SK-N-SH (cell line): ENCODE measurements at regions not wholly inside any gene's neighbourhood (a gene's known extent, or its start where the extent isn't known, plus 50 kb on each side); places are given as distances from the start of the nearest gene placed in this dataset.

ENCODE experiments used
- CTCF ChIA-PET: fragments of 300-600, 350-600 bp; formaldehyde crosslinking; extraction: SDS; loops from one replicate; lab custom pipeline; 2021; lab: Yijun Ruan, JAX
- POLR2A ChIA-PET: fragments of 350-600 bp; sonication (Branson Sonifier 250); formaldehyde crosslinking; extraction: SDS; loops from one replicate; lab custom pipeline; 2020; ENCODE audit warnings: antibody characterized with exemption, inconsistent platforms; lab: Yijun Ruan, JAX
- DNase-seq: peaks from one replicate; pipeline ENCODE4 v3.0.0; 2012
- H2AFZ ChIP-seq: fragments of 200-600 bp; sonication (generic); 2 replicates; pipeline ENCODE4 v1.8.1; 2016; ENCODE audit warnings: antibody characterized with exemption, mild to moderate bottlenecking, low read depth
- H3F3A ChIP-seq: fragments of 200-600 bp; sonication (generic); replicated peaks from 2 replicates; pipeline ENCODE3; 2016; ENCODE audit warnings: antibody characterized with exemption, mild to moderate bottlenecking; ENCODE audit not compliant: insufficient read depth
- H3K27ac ChIP-seq, 2 experiments: fragments of 200-500 bp in 1 of 2; fragments of 200-600 bp in 1 of 2; sonication (Bioruptor generic) in 1 of 2; sonication (generic), shearing (Covaris generic) in 1 of 2; 2 replicates each; pipeline versions ENCODE4 v1.5.1 to v1.6.1; 2014 to 2016; ENCODE audit warnings: low read depth in 2 of 2, inconsistent platforms in 1 of 2, low read length in 1 of 2, mild to moderate bottlenecking in 1 of 2, mixed read lengths in 1 of 2
- H3K27me3 ChIP-seq: fragments of 200-600 bp; sonication (generic), shearing (Covaris generic); 2 replicates; pipeline ENCODE4 v1.6.1; 2016; ENCODE audit warnings: mixed run types; ENCODE audit not compliant: insufficient read depth
- H3K36me3 ChIP-seq, 2 experiments: fragments of 200-500 bp in 1 of 2; fragments of 200-600 bp in 1 of 2; sonication (Bioruptor generic) in 1 of 2; sonication (generic) in 1 of 2; replicated peaks in 1 of 2; 2 replicates each; pipeline versions ENCODE3 to v1.5.1; 2014 to 2016; ENCODE audit warnings: low read length in 1 of 2, mild to moderate bottlenecking in 1 of 2; ENCODE audit not compliant: insufficient read depth in 2 of 2, control insufficient read depth in 1 of 2
- H3K4me1 ChIP-seq, 2 experiments: fragments of 200-500 bp in 1 of 2; fragments of 200-600 bp in 1 of 2; sonication (Bioruptor generic) in 1 of 2; sonication (generic), shearing (Covaris generic) in 1 of 2; 2 replicates each; pipeline versions ENCODE4 v1.5.1 to v1.6.1; 2014 to 2016; ENCODE audit warnings: low read depth in 1 of 2, low read length in 1 of 2, mixed run types in 1 of 2; ENCODE audit not compliant: insufficient read depth in 2 of 2, control insufficient read depth in 1 of 2
- H3K4me2 ChIP-seq: fragments of 200-600 bp; sonication (generic), shearing (Covaris generic); 2 replicates; pipeline ENCODE4 v1.6.1; 2017; ENCODE audit warnings: mixed run types
- H3K4me3 ChIP-seq, 2 experiments: fragments of 200-500 bp in 1 of 2; fragments of 200-600 bp in 1 of 2; sonication (Bioruptor generic) in 1 of 2; sonication (generic), shearing (Covaris generic) in 1 of 2; 2 replicates each; pipeline versions ENCODE4 v1.5.1 to v1.8.1; 2014 to 2016; ENCODE audit warnings: low read depth in 2 of 2, inconsistent platforms in 1 of 2, low read length in 1 of 2, mild to moderate bottlenecking in 1 of 2, mixed read lengths in 1 of 2, moderate library complexity in 1 of 2
- H3K79me2 ChIP-seq: fragments of 200-600 bp; sonication (generic); 2 replicates; pipeline ENCODE4 v1.8.1; 2017; ENCODE audit warnings: mild to moderate bottlenecking; ENCODE audit not compliant: insufficient read depth
- H3K9ac ChIP-seq: fragments of 200-600 bp; sonication (generic); 2 replicates; pipeline ENCODE4 v1.6.1; 2017; ENCODE audit warnings: mixed run types
- H3K9me2 ChIP-seq: fragments of 200-600 bp; sonication (generic); 2 replicates; pipeline ENCODE4 v1.6.1; 2017; ENCODE audit warnings: mixed run types
- H3K9me3 ChIP-seq: fragments of 200-600 bp; sonication (generic); 2 replicates; pipeline ENCODE4 v1.6.1; 2017; ENCODE audit warnings: mixed run types, mild to moderate bottlenecking, moderate library complexity
- H4K20me1 ChIP-seq: fragments of 200-600 bp; sonication (generic); 2 replicates; pipeline ENCODE4 v1.6.1; 2017; ENCODE audit warnings: mild to moderate bottlenecking, mixed run types; ENCODE audit not compliant: insufficient read depth
- CTCF ChIP-seq: fragments of 200-600 bp; sonication (generic); IDR thresholded peaks from 2 replicates; pipeline ENCODE4 v1.6.1; 2017; ENCODE audit warnings: antibody characterized with exemption, mild to moderate bottlenecking, moderate library complexity
- FOXJ3 ChIP-seq: sonication (generic); formaldehyde crosslinking; IDR thresholded peaks from 2 replicates; pipeline ENCODE4 v1.5.1; 2020; ENCODE audit warnings: mild to moderate bottlenecking, missing genetic modification reagents
- FOXM1 ChIP-seq: IDR thresholded peaks from 2 replicates; pipeline ENCODE4 v1.4.0; 2012; ENCODE audit warnings: low read depth, mild to moderate bottlenecking
- GABPA ChIP-seq: IDR thresholded peaks from 2 replicates; pipeline ENCODE4 v1.4.0; 2012; ENCODE audit warnings: low read depth, mild to moderate bottlenecking
- GATA2 ChIP-seq: sonication (generic); formaldehyde crosslinking; IDR thresholded peaks from 2 replicates; pipeline ENCODE4 v1.5.0; 2020; ENCODE audit warnings: mild to moderate bottlenecking, missing genetic modification reagents
- JUND ChIP-seq: IDR thresholded peaks from 2 replicates; pipeline ENCODE4 v1.4.0; 2012
- MEF2A ChIP-seq: IDR thresholded peaks from 2 replicates; pipeline ENCODE4 v1.4.0; 2012; ENCODE audit warnings: low read depth, borderline replicate concordance
- NFIC ChIP-seq: IDR thresholded peaks from 2 replicates; pipeline ENCODE4 v1.4.0; 2012; ENCODE audit warnings: borderline replicate concordance
- NRF1 ChIP-seq: IDR thresholded peaks from 2 replicates; pipeline ENCODE4 v1.6.1; 2012; ENCODE audit warnings: low read depth, mild to moderate bottlenecking, low read length
- PBX3 ChIP-seq: IDR thresholded peaks from 2 replicates; pipeline ENCODE4; 2012
- POLR2AphosphoS5 ChIP-seq: IDR thresholded peaks from 2 replicates; pipeline ENCODE4 v1.6.1; 2012; ENCODE audit warnings: low read depth, low read length
- RXRA ChIP-seq: IDR thresholded peaks from 2 replicates; pipeline ENCODE4 v1.4.0; 2012; ENCODE audit warnings: low read depth, mild to moderate bottlenecking, borderline replicate concordance
- SMC3 ChIP-seq: IDR thresholded peaks from 2 replicates; pipeline ENCODE4 v1.6.1; 2012; ENCODE audit warnings: low read depth, low read length, improper control_type of control experiment
- TAF1 ChIP-seq: IDR thresholded peaks from 2 replicates; pipeline ENCODE4 v1.6.1; 2012; ENCODE audit warnings: low read depth, mild to moderate bottlenecking, low read length, moderate library complexity, borderline replicate concordance
- TCF12 ChIP-seq: IDR thresholded peaks from 2 replicates; pipeline ENCODE4 v1.4.0; 2012
- YY1 ChIP-seq: IDR thresholded peaks from 2 replicates; pipeline ENCODE4 v1.4.0; 2012; ENCODE audit warnings: low read depth, mild to moderate bottlenecking
- ZBTB33 ChIP-seq: IDR thresholded peaks from 2 replicates; pipeline ENCODE4 v1.4.0; 2012; ENCODE audit warnings: low read depth, borderline replicate concordance
- WGBS: methylation state at CpG from one replicate; pipeline ENCODE4 v1.1.6; 2017; ENCODE audit warnings: low lambda C conversion rate; 5-methylcytosine and 5-hydroxymethylcytosine counted together

- H3K9me2 ChIP-seq = no peaks in the 10 kb centered on the region
- H3K9me3 ChIP-seq = no peaks in the 10 kb centered on the region
- no peak overlapping the region for H2AFZ ChIP-seq
- DNase-seq = no peak
- WGBS = 87% methylated on average over 6 of the region's 9 CpGs
- H3K36me3 ChIP-seq = no peaks in the 10 kb centered on the region
- H3K9ac ChIP-seq = no peak overlapping the region
- H3K4me1 ChIP-seq = peaks cover 0 to 3% of the 10 kb centered on the region in 2 experiments; a peak in 1 of 4 replicates
- ChIA-PET CTCF (no interaction called here), POLR2A (no interaction called here)
- H3K27ac ChIP-seq = no peak overlapping the region
- H3K79me2 ChIP-seq = no peaks in the 10 kb centered on the region
- H4K20me1 ChIP-seq = no peaks in the 10 kb centered on the region
- no peak overlapping the region for H3K4me2 ChIP-seq
- H3K27me3 ChIP-seq = no peaks in the 10 kb centered on the region
- no peak overlapping the region for H3K4me3 ChIP-seq
- peaks cover 3% of the 10 kb centered on the region for H3F3A ChIP-seq
- no peak for TF ChIP-seq MEF2A
- TF ChIP-seq SMC3 = no peak
- no peak for TF ChIP-seq JUND
- TF ChIP-seq TCF12 = no peak
- TF ChIP-seq RXRA = no peak
- TF ChIP-seq GATA2 (CRISPR knock-in tag) = no peak
- TF ChIP-seq POLR2AphosphoS5 = no peak
- TF ChIP-seq FOXM1 = no peak
Measured at GRCh38 chr10:34933676-34934075, 118.6 kb upstream of the PARD3 start.

GRCh38 chr10:34932235-34932634 lies 117.1 kb upstream of the PARD3 start:
- Histone ChIP-seq H3K36me3 (no peaks in the 10 kb centered on the region), H3K27ac (no peak overlapping the region), H3K79me2 (no peaks in the 10 kb centered on the region), H2AFZ (no peak overlapping the region), H3K27me3 (no peaks in the 10 kb centered on the region), H4K20me1 (no peaks in the 10 kb centered on the region), H3K4me2 (no peak overlapping the region), H3K9ac (no peak overlapping the region), H3K9me3 (no peaks in the 10 kb centered on the region), H3K9me2 (no peaks in the 10 kb centered on the region), H3F3A (no peaks in the 10 kb centered on the region), H3K4me3 (no peak overlapping the region), H3K4me1 (peaks cover 0 to 3% of the 10 kb centered on the region in 2 experiments; a peak in 1 of 4 replicates)
- DNase-seq = no peak
- TF ChIP-seq TAF1 (no peak), YY1 (no peak), MEF2A (no peak), CTCF (no peak), NRF1 (no peak), NFIC (no peak), PBX3 (no peak), TCF12 (no peak), FOXJ3 (CRISPR knock-in tag) (no peak), ZBTB33 (no peak), GABPA (no peak)
- ChIA-PET POLR2A (no interaction called here), CTCF (no interaction called here)
- WGBS = 97% methylated on average over 12 of the region's 12 CpGs
